Endothelial cell of umbilical vein (primary cell): ENCODE measurements at regions not wholly inside any gene's neighbourhood (a gene's known extent, or its start where the extent isn't known, plus 50 kb on each side); places are given as distances from the start of the nearest gene placed in this dataset.

ENCODE experiments used
- BruUV-seq: library from RNA; stranded (reverse); fragments of 400-500 nt; replicated peaks from 2 replicates; lab custom pipeline; 2021; lab: Mats Ljungman, UMichigan
- CTCF ChIA-PET: fragments of 300-600, 350-600 bp; sonication (Branson Sonifier 250); formaldehyde crosslinking; loops from one replicate; lab custom pipeline; 2021; ENCODE audit warnings: antibody characterized with exemption, inconsistent platforms; lab: Charles Lee
- POLR2A ChIA-PET: fragments of 300-600, 350-600 bp; sonication (Branson Sonifier 250); formaldehyde crosslinking; loops from one replicate; lab custom pipeline; 2021; ENCODE audit warnings: antibody characterized with exemption, inconsistent platforms; lab: Charles Lee
- DNase-seq: peaks from one replicate; pipeline ENCODE4 v3.0.0-alpha.2; 2011; ENCODE audit warnings: low read depth, low spot score
- FAIRE-seq: peaks from 2 replicates; lab custom pipeline; 2011; peaks lifted over from hg19 to GRCh38; lab: Jason Lieb, UNC
- H2AFZ ChIP-seq: 2 replicates; pipeline ENCODE4 v1.6.0; 2012; ENCODE audit warnings: low read depth, low read length, control low read depth, inconsistent platforms
- H3K27ac ChIP-seq: 2 replicates; pipeline ENCODE4 v1.5.1; 2011; ENCODE audit warnings: low read depth, mild to moderate bottlenecking, control low read depth, low read length, moderate library complexity; ENCODE audit not compliant: insufficient read depth
- H3K27me3 ChIP-seq, 2 experiments: 2 replicates each; pipeline versions ENCODE4 v1.6.0 to v1.6.1; 2011; ENCODE audit warnings: low read length in 2 of 2, mixed read lengths in 1 of 2; ENCODE audit not compliant: control insufficient read depth in 2 of 2, insufficient read depth in 2 of 2
- H3K36me3 ChIP-seq, 2 experiments: 2 replicates in 1 of 2; 3 replicates in 1 of 2; pipeline ENCODE4 v1.5.1; 2011; ENCODE audit warnings: low read length in 2 of 2, mild to moderate bottlenecking in 1 of 2, moderate library complexity in 1 of 2; ENCODE audit not compliant: control insufficient read depth in 2 of 2, insufficient read depth in 2 of 2; ENCODE audit errors: extremely low read depth in 1 of 2
- H3K4me1 ChIP-seq: 3 replicates; pipeline ENCODE4 v1.5.1; 2011; ENCODE audit warnings: mild to moderate bottlenecking, low read length; ENCODE audit not compliant: control insufficient read depth, insufficient read depth; ENCODE audit errors: extremely low read depth
- H3K4me2 ChIP-seq: 2 replicates; pipeline ENCODE4 v1.6.1; 2011; ENCODE audit warnings: low read length, control low read depth, mixed read lengths; ENCODE audit not compliant: insufficient read depth
- H3K4me3 ChIP-seq, 3 experiments: fragments of 200-600 bp in 1 of 3; sonication (generic), shearing (Covaris generic) in 1 of 3; replicated peaks in 1 of 3; 2 replicates each; pipeline ENCODE4 v1.5.1; 2011 to 2016; ENCODE audit warnings: control low read depth in 3 of 3, low read length in 3 of 3, mild to moderate bottlenecking in 2 of 3, inconsistent platforms in 1 of 3, low read depth in 1 of 3, moderate library complexity in 1 of 3; ENCODE audit not compliant: insufficient read depth in 1 of 3
- H3K79me2 ChIP-seq: 2 replicates; pipeline ENCODE4 v1.6.0; 2012; ENCODE audit warnings: low read length, inconsistent platforms; ENCODE audit not compliant: control insufficient read depth, insufficient read depth
- H3K9ac ChIP-seq: replicated peaks from 2 replicates; pipeline ENCODE3; 2011; ENCODE audit warnings: low read length, control low read depth; ENCODE audit not compliant: insufficient read depth; ENCODE audit errors: extremely low read depth
- H3K9me1 ChIP-seq: replicated peaks from 3 replicates; pipeline ENCODE4 v1.6.0; 2011; ENCODE audit warnings: mild to moderate bottlenecking, low read length; ENCODE audit not compliant: control insufficient read depth, insufficient read depth; ENCODE audit errors: extremely low read depth
- H3K9me3 ChIP-seq: replicated peaks from 2 replicates; pipeline ENCODE4 v1.5.1; 2012; ENCODE audit warnings: low read length, inconsistent platforms; ENCODE audit not compliant: control insufficient read depth, insufficient read depth
- H4K20me1 ChIP-seq: replicated peaks from 2 replicates; pipeline ENCODE3; 2011; ENCODE audit warnings: mild to moderate bottlenecking, low read length; ENCODE audit not compliant: control insufficient read depth, insufficient read depth; ENCODE audit errors: extremely low read depth
- CTCF ChIP-seq, 2 donors: IDR thresholded peaks; 1 replicate in 1 of 2; 2 replicates in 1 of 2; pipeline ENCODE4 v1.5.1; 2011; ENCODE audit warnings: low read length in 2 of 2, mild to moderate bottlenecking in 2 of 2, moderate library complexity in 2 of 2, control low read depth in 1 of 2, inconsistent platforms in 1 of 2, low read depth in 1 of 2; ENCODE audit not compliant: insufficient read depth in 1 of 2; ENCODE audit errors: extremely low read depth in 1 of 2
- EZH2 ChIP-seq: IDR thresholded peaks from 2 replicates; pipeline ENCODE4 v1.6.1; 2012; ENCODE audit warnings: borderline replicate concordance, low read depth, mild to moderate bottlenecking, moderate library complexity, low read length, inconsistent platforms; ENCODE audit not compliant: severe bottlenecking
- FOS ChIP-seq: IDR thresholded peaks from 2 replicates; pipeline ENCODE4 v1.6.1; 2011; ENCODE audit warnings: mild to moderate bottlenecking, low read length, moderate library complexity, borderline replicate concordance; ENCODE audit not compliant: insufficient read depth
- GATA2 ChIP-seq: IDR thresholded peaks from 2 replicates; pipeline ENCODE4 v1.7.0; 2011; ENCODE audit warnings: low read depth, mild to moderate bottlenecking, moderate library complexity, mixed read lengths, low read length; ENCODE audit not compliant: insufficient read length, insufficient read depth
- JUN ChIP-seq: IDR thresholded peaks from 2 replicates; pipeline ENCODE4 v1.6.1; 2011; ENCODE audit warnings: borderline replicate concordance, low read depth; ENCODE audit not compliant: insufficient read length, insufficient read depth
- MAX ChIP-seq: IDR thresholded peaks from 2 replicates; pipeline ENCODE4 v1.6.1; 2011; ENCODE audit not compliant: insufficient read depth, insufficient read length
- MYC ChIP-seq: IDR thresholded peaks from one replicate; pipeline ENCODE4 v1.6.1; 2011; ENCODE audit warnings: mild to moderate bottlenecking, low read depth, low read length
- POLR2A ChIP-seq: IDR thresholded peaks from 2 replicates; pipeline ENCODE4 v1.6.1; 2012; ENCODE audit warnings: low read depth, mild to moderate bottlenecking, control low read depth, low read length
- POLR2AphosphoS5 ChIP-seq: IDR thresholded peaks from 2 replicates; pipeline ENCODE4 v1.6.1; 2012; ENCODE audit warnings: low read depth, mild to moderate bottlenecking, control low read depth, low read length, moderate library complexity; ENCODE audit not compliant: insufficient read depth
- dilution Hi-C: fragments of 300-500 bp; cut with MboI; formaldehyde crosslinking; loops from one replicate; pipeline ENCODE4 v1.15.0; 2019; ENCODE audit warnings: low sequenced_read_pairs; ENCODE audit not compliant: extremely low pct_ligation_motif_present
- intact Hi-C: fragments of 100-400 bp; cut with micrococcal nuclease; formaldehyde crosslinking; loops from one replicate; pipeline ENCODE4 v1.10.0; 2022

GRCh38 chr4:155505321-155505720 lies 128.6 kb upstream of the MAP9 start:
- no TSS peak for BruUV-seq
- Histone ChIP-seq H3K27ac (no peak overlapping the region), H3K27me3 (no peaks in the 10 kb centered on the region), H3K79me2 (no peaks in the 10 kb centered on the region), H3K4me2 (no peak overlapping the region), H3K9me1 (no peaks in the 10 kb centered on the region), H2AFZ (no peak overlapping the region), H3K4me1 (no peaks in the 10 kb centered on the region), H3K36me3 (no peaks in the 10 kb centered on the region), H3K4me3 (no peak overlapping the region), H3K9ac (no peak overlapping the region), H3K9me3 (no peaks in the 10 kb centered on the region), H4K20me1 (no peaks in the 10 kb centered on the region)
- intact Hi-C loops (no loop called here), dilution Hi-C loops (no loop called here)
- no peak for DNase-seq
- no peak for FAIRE-seq
- TF ChIP-seq POLR2A (no peak), GATA2 (no peak), POLR2AphosphoS5 (no peak), CTCF (IDR thresholded peaks at IDR 0.05; ENCODE audit: extremely low read depth in 1 of 2, insufficient read depth in 1 of 2, low read depth in 1 of 2, low read length in 2 of 2) (no peak), FOS (no peak), MYC (no peak), JUN (no peak), EZH2 (no peak), MAX (no peak)
- ChIA-PET CTCF (interaction anchor here (1.1 kb wide), 1 partner anchor 8 kb away, joined by 4 read pairs; no protein-coding TSS in a partner anchor), POLR2A (interaction anchor here (0.6 kb wide), 1 partner anchor 9 kb away, joined by 4 read pairs; no protein-coding TSS in a partner anchor)
